Endothelial cell of umbilical vein (primary cell): ENCODE measurements at regions not wholly inside any gene's neighbourhood (a gene's known extent, or its start where the extent isn't known, plus 50 kb on each side); places are given as distances from the start of the nearest gene placed in this dataset.

Experiments used
- BruUV-seq: library from RNA; stranded (reverse); fragments of 400-500 nt; replicated peaks from 2 replicates; lab custom pipeline; 2021; lab: Mats Ljungman, UMichigan
- CTCF ChIA-PET: fragments of 300-600, 350-600 bp; sonication (Branson Sonifier 250); formaldehyde crosslinking; loops from one replicate; lab custom pipeline; 2021; ENCODE audit warnings: antibody characterized with exemption, inconsistent platforms; lab: Charles Lee
- POLR2A ChIA-PET: fragments of 300-600, 350-600 bp; sonication (Branson Sonifier 250); formaldehyde crosslinking; loops from one replicate; lab custom pipeline; 2021; ENCODE audit warnings: antibody characterized with exemption, inconsistent platforms; lab: Charles Lee
- DNase-seq: peaks from one replicate; pipeline ENCODE4 v3.0.0-alpha.2; 2011; ENCODE audit warnings: low read depth, low spot score
- FAIRE-seq: peaks from 2 replicates; lab custom pipeline; 2011; peaks lifted over from hg19 to GRCh38; lab: Jason Lieb, UNC
- H2AFZ ChIP-seq: 2 replicates; pipeline ENCODE4 v1.6.0; 2012; ENCODE audit warnings: low read depth, low read length, control low read depth, inconsistent platforms
- H3K27ac ChIP-seq: 2 replicates; pipeline ENCODE4 v1.5.1; 2011; ENCODE audit warnings: low read depth, mild to moderate bottlenecking, control low read depth, low read length, moderate library complexity; ENCODE audit not compliant: insufficient read depth
- H3K27me3 ChIP-seq, 2 experiments: 2 replicates each; pipeline versions ENCODE4 v1.6.0 to v1.6.1; 2011; ENCODE audit warnings: low read length in 2 of 2, mixed read lengths in 1 of 2; ENCODE audit not compliant: control insufficient read depth in 2 of 2, insufficient read depth in 2 of 2
- H3K36me3 ChIP-seq, 2 experiments: 2 replicates in 1 of 2; 3 replicates in 1 of 2; pipeline ENCODE4 v1.5.1; 2011; ENCODE audit warnings: low read length in 2 of 2, mild to moderate bottlenecking in 1 of 2, moderate library complexity in 1 of 2; ENCODE audit not compliant: control insufficient read depth in 2 of 2, insufficient read depth in 2 of 2; ENCODE audit errors: extremely low read depth in 1 of 2
- H3K4me1 ChIP-seq: 3 replicates; pipeline ENCODE4 v1.5.1; 2011; ENCODE audit warnings: mild to moderate bottlenecking, low read length; ENCODE audit not compliant: control insufficient read depth, insufficient read depth; ENCODE audit errors: extremely low read depth
- H3K4me2 ChIP-seq: 2 replicates; pipeline ENCODE4 v1.6.1; 2011; ENCODE audit warnings: low read length, control low read depth, mixed read lengths; ENCODE audit not compliant: insufficient read depth
- H3K4me3 ChIP-seq, 3 experiments: fragments of 200-600 bp in 1 of 3; sonication (generic), shearing (Covaris generic) in 1 of 3; replicated peaks in 1 of 3; 2 replicates each; pipeline ENCODE4 v1.5.1; 2011 to 2016; ENCODE audit warnings: control low read depth in 3 of 3, low read length in 3 of 3, mild to moderate bottlenecking in 2 of 3, inconsistent platforms in 1 of 3, low read depth in 1 of 3, moderate library complexity in 1 of 3; ENCODE audit not compliant: insufficient read depth in 1 of 3
- H3K79me2 ChIP-seq: 2 replicates; pipeline ENCODE4 v1.6.0; 2012; ENCODE audit warnings: low read length, inconsistent platforms; ENCODE audit not compliant: control insufficient read depth, insufficient read depth
- H3K9ac ChIP-seq: replicated peaks from 2 replicates; pipeline ENCODE3; 2011; ENCODE audit warnings: low read length, control low read depth; ENCODE audit not compliant: insufficient read depth; ENCODE audit errors: extremely low read depth
- H3K9me1 ChIP-seq: replicated peaks from 3 replicates; pipeline ENCODE4 v1.6.0; 2011; ENCODE audit warnings: mild to moderate bottlenecking, low read length; ENCODE audit not compliant: control insufficient read depth, insufficient read depth; ENCODE audit errors: extremely low read depth
- H3K9me3 ChIP-seq: replicated peaks from 2 replicates; pipeline ENCODE4 v1.5.1; 2012; ENCODE audit warnings: low read length, inconsistent platforms; ENCODE audit not compliant: control insufficient read depth, insufficient read depth
- H4K20me1 ChIP-seq: replicated peaks from 2 replicates; pipeline ENCODE3; 2011; ENCODE audit warnings: mild to moderate bottlenecking, low read length; ENCODE audit not compliant: control insufficient read depth, insufficient read depth; ENCODE audit errors: extremely low read depth
- EZH2 ChIP-seq: IDR thresholded peaks from 2 replicates; pipeline ENCODE4 v1.6.1; 2012; ENCODE audit warnings: borderline replicate concordance, low read depth, mild to moderate bottlenecking, moderate library complexity, low read length, inconsistent platforms; ENCODE audit not compliant: severe bottlenecking
- FOS ChIP-seq: IDR thresholded peaks from 2 replicates; pipeline ENCODE4 v1.6.1; 2011; ENCODE audit warnings: mild to moderate bottlenecking, low read length, moderate library complexity, borderline replicate concordance; ENCODE audit not compliant: insufficient read depth
- GATA2 ChIP-seq: IDR thresholded peaks from 2 replicates; pipeline ENCODE4 v1.7.0; 2011; ENCODE audit warnings: low read depth, mild to moderate bottlenecking, moderate library complexity, mixed read lengths, low read length; ENCODE audit not compliant: insufficient read length, insufficient read depth
- JUN ChIP-seq: IDR thresholded peaks from 2 replicates; pipeline ENCODE4 v1.6.1; 2011; ENCODE audit warnings: borderline replicate concordance, low read depth; ENCODE audit not compliant: insufficient read length, insufficient read depth
- MYC ChIP-seq: IDR thresholded peaks from one replicate; pipeline ENCODE4 v1.6.1; 2011; ENCODE audit warnings: mild to moderate bottlenecking, low read depth, low read length
- POLR2A ChIP-seq: IDR thresholded peaks from 2 replicates; pipeline ENCODE4 v1.6.1; 2012; ENCODE audit warnings: low read depth, mild to moderate bottlenecking, control low read depth, low read length
- POLR2AphosphoS5 ChIP-seq: IDR thresholded peaks from 2 replicates; pipeline ENCODE4 v1.6.1; 2012; ENCODE audit warnings: low read depth, mild to moderate bottlenecking, control low read depth, low read length, moderate library complexity; ENCODE audit not compliant: insufficient read depth
- dilution Hi-C: fragments of 300-500 bp; cut with MboI; formaldehyde crosslinking; loops from one replicate; pipeline ENCODE4 v1.15.0; 2019; ENCODE audit warnings: low sequenced_read_pairs; ENCODE audit not compliant: extremely low pct_ligation_motif_present
- intact Hi-C: fragments of 100-400 bp; cut with micrococcal nuclease; formaldehyde crosslinking; loops from one replicate; pipeline ENCODE4 v1.10.0; 2022
- TF ChIP-seq, protein P1 (sequence below), 2 donors: IDR thresholded peaks; 1 replicate in 1 of 2; 2 replicates in 1 of 2; pipeline ENCODE4 v1.5.1; 2011; ENCODE audit warnings: low read length in 2 of 2, mild to moderate bottlenecking in 2 of 2, moderate library complexity in 2 of 2, control low read depth in 1 of 2, inconsistent platforms in 1 of 2, low read depth in 1 of 2; ENCODE audit not compliant: insufficient read depth in 1 of 2; ENCODE audit errors: extremely low read depth in 1 of 2
- TF ChIP-seq, protein P2 (sequence below): IDR thresholded peaks from 2 replicates; pipeline ENCODE4 v1.6.1; 2011; ENCODE audit not compliant: insufficient read depth, insufficient read length

DNA sequence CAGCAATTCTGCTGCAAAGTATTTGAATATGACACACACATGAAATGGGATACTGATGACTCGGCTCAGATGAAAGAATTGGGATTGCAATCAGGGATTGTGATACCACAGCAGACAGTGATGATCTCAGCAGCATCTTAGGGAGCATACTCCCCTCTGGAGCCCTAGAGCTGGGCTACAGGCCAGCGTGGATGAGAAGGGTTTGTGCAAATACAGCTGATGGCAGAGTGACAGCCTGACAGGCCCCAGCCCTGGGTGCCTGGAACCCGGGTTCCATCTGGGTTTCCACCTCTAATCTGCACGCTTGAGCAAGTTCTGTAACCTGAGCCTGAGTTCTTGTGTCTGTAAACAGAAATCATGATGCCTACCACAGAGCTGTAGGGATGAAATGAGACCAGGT is 418.0 kb downstream of the LRATD1 start:
- dilution Hi-C loops, result no loop called here
- no peaks in the 10 kb centered on the region for H3K9me1 ChIP-seq
- no peak overlapping the region for H3K9ac ChIP-seq
- H3K4me3 ChIP-seq, result no peak overlapping the region
- POLR2A ChIA-PET, result no interaction called here
- DNase-seq (no peak), FAIRE-seq (no peak)
- TF ChIP-seq, protein P1, sequence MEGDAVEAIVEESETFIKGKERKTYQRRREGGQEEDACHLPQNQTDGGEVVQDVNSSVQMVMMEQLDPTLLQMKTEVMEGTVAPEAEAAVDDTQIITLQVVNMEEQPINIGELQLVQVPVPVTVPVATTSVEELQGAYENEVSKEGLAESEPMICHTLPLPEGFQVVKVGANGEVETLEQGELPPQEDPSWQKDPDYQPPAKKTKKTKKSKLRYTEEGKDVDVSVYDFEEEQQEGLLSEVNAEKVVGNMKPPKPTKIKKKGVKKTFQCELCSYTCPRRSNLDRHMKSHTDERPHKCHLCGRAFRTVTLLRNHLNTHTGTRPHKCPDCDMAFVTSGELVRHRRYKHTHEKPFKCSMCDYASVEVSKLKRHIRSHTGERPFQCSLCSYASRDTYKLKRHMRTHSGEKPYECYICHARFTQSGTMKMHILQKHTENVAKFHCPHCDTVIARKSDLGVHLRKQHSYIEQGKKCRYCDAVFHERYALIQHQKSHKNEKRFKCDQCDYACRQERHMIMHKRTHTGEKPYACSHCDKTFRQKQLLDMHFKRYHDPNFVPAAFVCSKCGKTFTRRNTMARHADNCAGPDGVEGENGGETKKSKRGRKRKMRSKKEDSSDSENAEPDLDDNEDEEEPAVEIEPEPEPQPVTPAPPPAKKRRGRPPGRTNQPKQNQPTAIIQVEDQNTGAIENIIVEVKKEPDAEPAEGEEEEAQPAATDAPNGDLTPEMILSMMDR (IDR thresholded peaks at IDR 0.05; ENCODE audit: extremely low read depth in 1 of 2, insufficient read depth in 1 of 2, low read depth in 1 of 2, low read length in 2 of 2), result no peak
- TF ChIP-seq MYC (no peak), FOS (no peak), POLR2A (no peak)
- H3K27ac ChIP-seq, result no peak overlapping the region
- H2AFZ ChIP-seq, result no peak overlapping the region
- intact Hi-C loops, result no loop called here
- H3K79me2 ChIP-seq, result no peaks in the 10 kb centered on the region
- no peaks in the 10 kb centered on the region for H3K9me3 ChIP-seq
- H3K36me3 ChIP-seq, result no peaks in the 10 kb centered on the region
- BruUV-seq, result no TSS peak
- no peaks in the 10 kb centered on the region for H4K20me1 ChIP-seq
- H3K4me2 ChIP-seq, result no peak overlapping the region
- CTCF ChIA-PET, result no interaction called here
- H3K4me1 ChIP-seq, result no peaks in the 10 kb centered on the region
- no peaks in the 10 kb centered on the region for H3K27me3 ChIP-seq

DNA sequence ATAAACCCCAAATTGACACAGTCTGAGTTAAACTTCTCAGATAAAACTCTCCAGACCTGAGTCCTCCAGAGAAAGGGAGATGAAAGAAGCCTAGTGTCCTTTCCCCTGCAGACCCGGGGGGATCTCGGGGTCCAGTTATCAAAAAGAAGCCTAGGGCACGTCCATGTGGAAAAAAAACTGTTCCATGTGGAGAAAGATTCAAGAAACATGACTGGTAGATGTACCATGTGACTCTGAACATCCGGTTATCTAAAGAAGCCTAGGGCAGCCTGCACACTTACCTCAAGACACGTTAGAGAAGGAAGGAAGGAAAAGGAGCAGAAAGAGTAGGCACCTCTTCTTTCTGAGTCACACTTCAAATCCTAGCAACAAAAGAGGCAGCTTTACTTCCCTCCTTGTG is 421.0 kb downstream of the LRATD1 start:
- Histone ChIP-seq H3K9me3 (no peaks in the 10 kb centered on the region), H3K4me1 (no peaks in the 10 kb centered on the region), H3K27ac (no peak overlapping the region), H3K9ac (no peak overlapping the region), H3K4me3 (no peak overlapping the region), H3K36me3 (no peaks in the 10 kb centered on the region), H3K9me1 (no peaks in the 10 kb centered on the region), H3K27me3 (no peaks in the 10 kb centered on the region), H4K20me1 (no peaks in the 10 kb centered on the region), H2AFZ (no peak overlapping the region), H3K4me2 (no peak overlapping the region), H3K79me2 (no peaks in the 10 kb centered on the region)
- ChIA-PET POLR2A (no interaction called here), CTCF (no interaction called here)
- dilution Hi-C loops, result no loop called here
- no peak for FAIRE-seq
- BruUV-seq, result no TSS peak
- DNase-seq, result no peak
- no peak for TF ChIP-seq GATA2
- TF ChIP-seq EZH2, result no peak
- TF ChIP-seq, protein P2, sequence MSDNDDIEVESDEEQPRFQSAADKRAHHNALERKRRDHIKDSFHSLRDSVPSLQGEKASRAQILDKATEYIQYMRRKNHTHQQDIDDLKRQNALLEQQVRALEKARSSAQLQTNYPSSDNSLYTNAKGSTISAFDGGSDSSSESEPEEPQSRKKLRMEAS, result no peak
- TF ChIP-seq, protein P1 (IDR thresholded peaks at IDR 0.05; ENCODE audit: extremely low read depth in 1 of 2, insufficient read depth in 1 of 2, low read depth in 1 of 2, low read length in 2 of 2), result no peak
- no peak for TF ChIP-seq JUN
- TF ChIP-seq POLR2A, result no peak
- TF ChIP-seq POLR2AphosphoS5, result no peak
- no peak for TF ChIP-seq MYC
- no peak for TF ChIP-seq FOS
- intact Hi-C loops, result no loop called here
